Stimulated activated CD4-positive, alpha-beta T cell treated with anti-CD3 and anti-CD28 coated beads, Interleukin-2, amount 100 ng/mL, for 48 hours (primary cell): ENCODE measurements at regions not wholly inside any gene's neighbourhood (a gene's known extent, or its start where the extent isn't known, plus 50 kb on each side); places are given as distances from the start of the nearest gene placed in this dataset.

Experiments used
- DNase-seq, 2 donors: peaks; one replicate each; pipeline ENCODE4 v3.0.0-alpha.2; 2020

DNA sequence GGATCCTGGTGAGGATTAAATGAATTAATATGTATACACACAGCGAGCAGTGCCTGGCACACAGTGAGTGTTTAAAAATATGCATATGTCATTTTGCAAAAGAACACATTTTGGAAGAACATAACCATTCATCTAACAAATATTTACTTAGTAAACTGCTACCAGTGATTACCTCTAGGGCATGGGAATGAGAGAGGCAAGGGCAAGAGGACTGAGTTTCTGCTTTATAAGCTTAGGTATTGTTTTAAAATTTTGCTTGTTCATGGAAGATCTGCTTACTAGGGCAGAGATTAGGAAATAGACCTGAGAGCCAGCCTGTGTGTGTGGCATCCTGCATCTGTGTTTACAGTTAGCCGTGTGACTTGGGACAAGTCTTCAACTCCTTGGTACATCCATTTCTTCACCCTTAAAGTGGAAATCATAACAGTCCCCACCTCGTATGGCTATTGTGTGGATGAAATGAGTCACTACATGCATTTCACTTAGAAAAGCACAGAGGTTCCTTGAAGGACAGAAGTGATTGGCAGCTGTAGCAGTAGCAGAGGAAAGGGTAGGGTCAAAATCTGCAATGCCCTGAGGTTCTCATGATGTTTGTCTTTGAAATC, 198.5 kb upstream of the FMN2 start:
- no peak for DNase-seq

DNA sequence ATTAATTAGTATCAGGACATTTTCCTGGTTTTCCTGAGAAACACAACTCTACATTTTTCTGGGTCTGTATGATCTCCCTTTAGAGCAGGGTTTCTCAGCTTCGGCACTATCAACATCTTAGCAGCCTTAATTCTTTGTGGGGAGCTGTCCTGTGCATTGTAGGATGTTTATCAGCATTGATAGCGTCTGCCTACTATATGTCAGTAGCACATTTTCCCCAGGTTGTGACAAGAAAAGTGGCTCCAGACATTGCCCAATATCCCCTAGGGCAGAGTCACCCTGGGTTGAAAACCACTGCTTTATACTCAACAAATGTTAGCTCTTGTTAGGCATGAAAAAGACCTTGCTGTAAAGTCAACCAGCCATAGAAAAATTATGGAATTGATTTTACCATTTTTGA, 195.1 kb upstream of the FMN2 start:
- DNase-seq, result no peak

DNA sequence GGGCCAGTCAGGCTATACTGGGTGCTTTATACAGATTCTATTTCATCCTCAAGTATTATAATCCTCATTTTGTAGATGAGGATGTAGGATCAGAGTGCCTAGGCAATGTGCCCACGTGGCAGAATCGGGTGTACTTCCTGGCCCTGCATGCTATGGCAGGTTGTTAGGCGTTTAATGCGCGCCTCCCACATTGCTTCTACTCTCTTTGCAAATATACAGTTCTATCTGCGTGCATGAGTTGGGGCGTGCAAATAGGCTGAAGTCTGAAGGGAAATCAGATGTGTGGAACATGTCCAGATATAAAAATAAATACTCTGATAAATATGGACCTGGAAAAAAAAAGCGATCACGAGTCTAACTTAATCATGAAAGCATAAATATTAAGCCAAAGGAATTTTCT, 194.7 kb upstream of the FMN2 start:
- no peak for DNase-seq

DNA sequence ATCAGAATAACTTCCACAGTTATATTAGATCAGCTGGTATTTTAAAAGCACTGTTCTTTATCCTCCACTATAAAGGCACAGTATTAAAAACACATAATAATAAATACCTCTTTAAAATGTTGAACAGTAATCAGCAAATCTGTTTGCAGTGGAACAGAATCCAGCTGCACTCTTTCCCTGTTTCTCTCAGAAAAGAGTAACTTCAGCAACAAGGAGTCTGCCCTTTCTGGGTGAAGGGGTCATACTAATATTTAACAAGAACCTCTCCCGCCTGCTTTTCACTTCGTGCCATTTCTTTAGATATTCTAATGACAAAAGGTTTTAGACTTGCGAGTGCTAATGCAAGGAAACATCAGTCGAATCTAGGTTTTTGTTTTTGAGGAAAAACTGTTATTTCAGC, 194.2 kb upstream of the FMN2 start:
- DNase-seq, result no peak

DNA sequence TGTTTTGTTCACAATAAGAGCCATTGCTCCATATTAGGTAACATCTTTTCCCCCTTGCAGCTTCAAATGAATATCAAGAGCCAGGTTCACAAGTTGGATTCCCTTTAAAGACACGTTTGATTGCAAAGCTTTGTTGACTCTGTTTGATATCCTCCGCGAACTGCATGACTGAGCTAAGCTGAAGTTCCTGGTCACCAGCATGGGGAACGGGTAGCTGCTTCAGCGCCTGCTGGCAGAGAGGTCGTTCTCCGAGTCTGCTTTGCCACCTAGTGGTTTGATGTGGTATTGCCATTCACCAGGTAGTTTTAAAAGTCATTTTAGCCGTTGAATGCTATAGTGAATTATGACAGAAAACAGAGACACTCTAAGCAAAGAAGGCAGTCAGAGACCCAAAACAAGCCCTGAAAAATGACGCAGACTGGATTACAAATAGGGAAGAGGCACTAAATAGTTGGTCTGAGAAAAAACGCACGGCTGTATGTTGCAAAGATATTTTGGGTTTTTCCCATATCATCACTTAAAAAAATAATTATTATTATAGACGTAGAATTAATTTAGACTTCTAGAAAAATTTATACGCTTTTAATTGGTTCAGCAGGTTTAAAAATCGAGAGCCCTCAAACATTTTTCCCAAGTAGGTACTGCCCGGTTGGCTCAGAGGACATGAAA, 193.5 kb upstream of the FMN2 start:
- peak; percentile 71 to 73 for DNase-seq

DNA sequence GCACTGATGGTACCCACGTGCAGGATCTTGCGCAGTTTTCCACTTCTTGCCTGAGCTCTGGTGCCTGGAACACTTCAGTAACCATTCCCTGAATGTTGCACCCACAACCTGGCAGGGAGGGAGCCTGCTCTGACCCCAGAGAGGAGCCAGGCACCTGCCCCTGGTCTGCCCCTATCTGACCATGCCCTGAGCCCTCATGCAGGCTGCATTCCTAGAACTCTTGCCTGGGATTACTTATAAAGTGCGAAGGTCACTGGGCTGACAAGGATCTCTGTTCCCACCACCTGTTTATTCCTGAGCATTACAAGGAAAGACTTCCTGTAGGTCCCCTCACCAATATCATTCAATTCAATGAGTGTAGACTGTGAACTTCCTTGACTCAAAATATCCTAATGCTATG, 191.9 kb upstream of the FMN2 start:
- DNase-seq, result no peak

DNA sequence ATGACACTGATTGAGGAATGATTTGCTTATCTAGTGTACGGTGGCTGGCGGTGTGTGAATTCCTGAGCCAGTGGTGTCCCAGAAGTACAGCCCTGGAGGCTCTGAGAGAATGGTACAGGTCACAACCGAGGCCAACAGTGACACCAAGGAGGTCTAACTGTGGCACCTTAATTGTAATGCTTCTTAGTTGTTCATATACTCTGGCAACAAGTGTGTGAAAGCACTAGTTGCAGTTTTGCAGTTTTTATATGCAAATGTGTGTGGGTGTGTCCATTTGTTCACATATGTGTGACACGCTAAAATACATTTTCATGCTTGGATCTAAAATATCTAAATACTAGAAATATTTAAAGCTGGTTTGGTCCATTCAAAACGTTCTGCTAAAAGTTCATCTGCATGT, 185.3 kb upstream of the FMN2 start:
- DNase-seq, result no peak

DNA sequence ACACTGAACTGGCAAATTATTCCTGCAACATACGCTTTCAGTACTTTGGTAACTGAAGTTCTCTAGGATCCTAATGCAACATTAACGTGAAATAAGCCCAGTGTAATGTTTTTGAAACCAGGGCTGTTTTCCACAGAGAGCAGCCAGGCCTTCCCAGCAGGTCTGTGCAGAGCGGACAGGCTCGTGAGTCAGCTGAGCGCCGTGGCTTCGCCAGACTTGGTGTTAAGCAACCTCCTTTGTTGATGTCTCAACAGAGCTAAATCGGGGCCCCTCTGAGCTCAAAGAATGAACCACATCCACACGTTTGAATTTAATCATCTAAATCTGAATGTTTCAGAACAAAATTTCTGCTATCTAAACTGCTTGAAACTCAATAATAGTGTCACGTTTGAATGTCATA, 181.8 kb upstream of the FMN2 start:
- DNase-seq, result no peak

DNA sequence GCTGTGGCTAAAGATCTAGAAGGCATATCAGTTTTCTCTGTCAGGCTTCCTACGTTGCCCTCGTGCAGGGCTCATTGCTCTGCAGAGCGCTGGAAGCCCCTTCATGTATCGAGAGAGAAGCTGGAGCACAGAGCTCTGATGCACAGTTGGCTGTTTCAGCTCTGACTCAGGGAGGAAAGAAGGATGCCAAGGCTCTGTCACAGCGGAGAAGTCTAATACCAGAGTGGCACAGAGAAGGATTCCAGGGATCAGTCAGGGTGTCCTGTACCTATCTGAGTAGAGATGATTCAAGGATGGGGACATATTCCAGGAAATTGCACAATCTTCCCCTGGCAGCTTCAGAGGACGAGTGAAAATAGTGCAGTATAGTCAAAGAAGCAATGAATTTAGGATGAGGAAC, 179.2 kb upstream of the FMN2 start:
- no peak for DNase-seq

DNA sequence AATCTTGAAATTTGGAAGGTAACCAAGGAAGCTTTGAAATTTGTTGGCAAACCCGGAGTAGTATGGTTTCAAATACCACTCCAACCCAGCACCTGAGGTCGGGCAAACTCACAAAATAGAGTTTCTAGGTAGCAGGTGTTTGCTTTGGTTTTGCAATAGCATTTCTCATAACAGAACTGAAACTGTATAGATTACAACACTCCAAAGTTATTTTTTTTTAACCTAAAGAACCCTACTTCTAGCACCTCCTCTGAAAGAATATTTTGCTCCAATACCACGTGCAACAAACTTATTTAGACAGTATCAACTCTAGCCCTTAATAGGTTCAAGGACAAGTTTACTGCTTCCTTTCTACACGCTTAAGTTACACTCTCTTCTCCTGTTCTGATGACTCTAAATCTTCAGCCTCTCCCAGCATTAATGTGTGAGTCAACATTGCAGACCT, 178.5 kb upstream of the FMN2 start:
- no peak for DNase-seq

DNA sequence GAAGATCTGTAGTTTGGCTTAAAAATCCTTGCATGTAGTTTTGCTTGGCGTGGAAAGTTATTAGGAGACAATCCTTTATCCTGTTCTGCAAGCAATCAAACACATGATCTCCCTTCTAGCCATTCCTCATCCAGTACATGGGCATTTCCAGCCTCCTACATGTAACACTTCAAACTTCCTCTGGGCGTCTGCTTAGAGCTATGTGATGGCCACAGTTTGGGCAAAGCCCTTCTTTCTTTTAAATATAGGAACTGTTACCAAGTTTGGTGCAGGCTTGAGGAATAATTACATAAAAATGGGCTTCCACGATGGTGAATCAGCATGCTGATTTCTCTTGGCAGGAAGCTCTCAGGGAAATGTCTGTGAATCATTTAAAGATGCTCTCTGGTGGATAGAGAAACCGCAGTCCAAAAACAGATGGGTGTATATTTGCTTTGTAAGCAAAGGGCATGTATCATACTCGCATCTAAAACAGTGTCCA, 176.9 kb upstream of the FMN2 start:
- no peak for DNase-seq

DNA sequence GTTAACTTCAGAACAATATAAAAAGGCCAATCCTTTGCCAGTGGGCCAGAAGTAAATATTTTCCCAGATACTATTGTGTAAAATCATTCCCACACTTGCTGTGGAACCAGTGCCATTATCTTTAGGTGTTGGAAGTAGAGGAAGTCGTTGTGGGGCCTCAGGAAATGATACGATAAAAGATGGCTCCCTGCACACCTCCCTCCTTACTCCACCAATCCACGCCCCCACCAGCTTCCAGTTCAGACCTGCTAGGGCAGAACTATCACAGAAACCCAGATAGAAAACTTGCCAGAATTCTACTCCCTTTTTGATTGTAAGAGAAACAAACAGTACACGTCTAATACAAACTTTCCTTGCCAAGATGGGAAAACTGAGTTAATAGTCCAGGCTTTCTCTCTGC, 173.0 kb upstream of the FMN2 start:
- no peak for DNase-seq

DNA sequence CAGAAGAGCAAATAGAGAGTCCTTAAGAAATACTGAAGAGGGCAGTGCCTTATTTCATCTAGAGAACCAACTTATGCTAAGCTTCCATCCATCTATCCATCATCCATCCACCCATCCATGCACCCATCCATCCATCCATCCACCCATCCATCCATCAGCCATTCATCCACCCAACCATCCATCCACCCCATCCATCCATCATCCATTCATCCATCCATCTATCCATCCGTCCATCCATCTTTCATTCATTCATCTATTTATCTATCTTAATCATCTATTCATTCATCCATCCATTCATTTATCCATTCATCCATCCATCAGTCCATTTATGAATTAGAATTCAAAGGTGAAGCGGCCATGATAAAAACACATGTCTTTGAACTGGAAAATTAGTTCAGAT, 171.5 kb upstream of the FMN2 start:
- no peak for DNase-seq

DNA sequence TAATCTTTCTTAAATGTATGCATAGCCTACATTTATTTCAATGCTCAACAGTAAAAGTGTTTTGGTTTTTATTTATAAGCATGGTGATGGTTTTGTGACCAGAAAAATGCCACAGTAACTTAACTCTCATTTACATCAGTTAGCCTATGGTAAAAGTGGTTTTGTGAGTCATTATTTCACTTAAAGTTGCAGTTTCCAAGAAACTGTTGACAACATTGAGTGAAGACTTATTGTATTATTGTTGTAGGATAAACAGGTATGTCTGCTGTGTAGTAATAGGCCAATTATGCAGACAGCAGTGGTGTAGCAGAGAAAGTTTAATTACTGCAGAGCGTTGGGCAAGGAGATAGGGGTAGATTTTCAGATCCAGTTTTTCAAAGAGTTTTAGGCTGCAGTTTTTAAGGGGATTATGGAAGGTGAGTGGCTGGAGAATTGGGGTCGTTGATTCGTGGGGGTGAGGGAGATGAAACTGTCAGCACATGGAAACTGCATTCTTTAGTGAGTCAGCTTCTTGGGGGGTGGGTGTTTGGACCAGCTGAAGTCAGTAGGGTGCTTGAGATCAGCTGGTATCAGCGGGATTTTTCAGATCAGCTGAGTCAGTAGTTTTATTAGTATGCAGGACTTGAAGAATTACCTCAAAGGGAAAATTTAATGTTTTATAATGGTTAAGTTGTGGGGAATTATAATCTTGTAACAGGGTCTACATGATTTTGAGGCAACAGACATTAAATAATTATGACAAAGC, 168.7 kb upstream of the FMN2 start:
- no peak for DNase-seq

DNA sequence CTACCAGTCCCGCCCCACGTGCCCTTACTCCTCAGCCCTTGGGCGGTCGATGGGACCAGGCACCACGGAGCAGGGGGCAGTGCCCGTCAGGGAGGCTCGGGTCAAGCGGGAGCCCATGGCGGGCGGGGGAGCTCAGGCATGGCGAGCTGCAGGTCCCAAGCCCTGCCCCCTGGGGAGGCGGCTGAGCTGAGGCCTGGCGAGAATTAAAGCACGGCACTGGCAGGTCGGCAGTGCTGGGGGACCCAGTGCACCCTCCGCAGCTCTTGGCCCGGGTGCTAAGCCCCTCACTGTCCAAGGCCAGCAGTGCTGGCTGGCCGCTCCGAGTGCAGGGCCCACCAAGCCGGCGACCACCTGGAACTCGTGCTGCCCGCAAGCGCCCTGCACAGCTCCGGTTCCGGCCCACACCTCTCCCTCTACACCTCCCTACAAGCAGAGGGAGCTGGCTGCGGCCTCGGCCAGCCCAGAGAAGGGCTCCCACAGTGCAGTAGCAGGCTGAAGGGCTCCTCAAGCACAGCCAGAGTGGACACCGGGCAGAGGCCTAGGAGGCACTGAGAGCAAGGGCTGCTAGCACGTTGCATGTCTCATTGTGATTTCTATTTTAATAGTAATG, 166.8 kb upstream of the FMN2 start:
- DNase-seq, result no peak

DNA sequence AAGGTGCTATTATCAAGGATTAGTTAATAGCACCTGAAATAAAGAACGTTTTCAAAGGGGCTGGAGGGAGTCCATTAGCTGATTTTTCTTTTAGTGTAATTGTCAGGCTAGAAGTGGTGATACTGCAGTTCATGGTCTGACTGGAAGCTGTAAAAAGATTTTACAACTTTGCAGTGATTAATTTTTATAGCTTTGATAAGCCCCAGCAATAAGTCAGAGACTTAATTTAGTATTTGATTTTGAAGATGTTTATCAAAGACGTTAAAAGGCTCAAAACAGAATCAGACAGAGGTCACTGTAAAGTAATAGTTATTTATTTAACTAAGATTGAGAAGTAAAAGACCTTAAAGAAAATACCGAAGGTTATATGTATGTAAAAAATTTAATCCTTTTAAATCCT, 165.5 kb upstream of the FMN2 start:
- DNase-seq, result no peak

DNA sequence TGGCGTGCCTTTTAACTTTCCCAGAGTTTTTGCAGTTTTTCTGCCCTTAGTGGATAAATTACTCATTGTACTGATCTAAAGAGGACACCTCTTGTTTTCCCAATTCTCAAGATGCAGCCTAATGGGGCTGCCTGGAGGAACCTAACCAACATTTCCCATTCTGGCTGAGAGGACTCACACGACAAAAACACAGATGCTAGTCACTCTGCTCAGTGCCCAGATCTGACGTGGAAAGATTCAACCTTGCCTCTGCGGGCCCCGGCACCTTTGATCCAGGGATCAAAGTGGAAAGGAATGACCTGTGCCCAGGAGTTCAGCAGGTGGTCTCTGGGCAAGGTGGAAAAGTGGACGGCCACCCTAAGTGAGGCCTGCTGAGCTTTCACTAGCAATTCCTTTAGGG, 162.4 kb upstream of the FMN2 start:
- no peak for DNase-seq

DNA sequence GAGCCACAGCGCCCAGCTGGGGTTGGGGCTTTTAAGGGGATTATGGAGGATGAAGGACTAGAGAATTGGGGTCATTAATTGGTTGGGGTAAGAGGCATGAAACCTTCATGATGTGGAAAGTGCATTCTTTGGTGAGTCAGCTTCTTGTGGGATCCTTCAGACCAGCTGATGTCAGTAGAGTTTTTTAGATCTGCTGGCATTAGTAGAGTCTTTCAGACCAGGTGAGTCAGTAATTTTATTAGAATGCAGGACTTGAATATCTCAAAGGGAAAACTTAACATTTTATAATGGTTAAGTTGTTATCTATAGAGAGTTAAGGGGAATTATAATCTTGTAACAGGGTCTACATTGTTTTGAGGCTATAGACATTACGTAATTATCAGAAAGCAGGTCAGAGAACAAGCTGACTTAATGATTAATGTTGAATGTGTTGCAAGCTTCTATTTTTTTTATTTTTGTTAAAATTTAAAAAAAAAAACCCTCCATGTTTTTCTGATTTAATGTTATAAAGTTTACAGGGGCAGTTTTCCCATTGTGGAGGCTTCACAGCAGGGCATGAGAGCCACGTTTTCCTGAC, 160.9 kb upstream of the FMN2 start:
- no peak for DNase-seq

DNA sequence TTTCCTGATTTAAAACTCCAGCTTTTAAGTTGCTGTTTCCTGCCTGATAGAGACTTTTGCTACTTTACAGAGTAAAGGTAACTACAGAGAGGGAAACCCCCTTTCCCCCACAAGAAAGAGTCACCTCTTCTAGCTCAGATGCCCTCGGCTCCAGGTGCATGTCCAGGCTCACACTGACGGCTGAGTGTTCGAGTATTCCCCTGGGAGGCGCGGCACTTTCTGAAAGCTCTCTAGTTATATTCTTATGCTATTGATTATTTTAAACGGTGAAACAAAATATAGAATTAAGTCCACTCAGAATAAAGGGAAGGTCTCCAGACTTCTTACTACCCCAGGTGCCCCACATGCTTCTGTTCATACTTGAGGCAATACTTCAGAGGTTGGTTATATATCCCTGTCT, 160.3 kb upstream of the FMN2 start:
- DNase-seq, result no peak

DNA sequence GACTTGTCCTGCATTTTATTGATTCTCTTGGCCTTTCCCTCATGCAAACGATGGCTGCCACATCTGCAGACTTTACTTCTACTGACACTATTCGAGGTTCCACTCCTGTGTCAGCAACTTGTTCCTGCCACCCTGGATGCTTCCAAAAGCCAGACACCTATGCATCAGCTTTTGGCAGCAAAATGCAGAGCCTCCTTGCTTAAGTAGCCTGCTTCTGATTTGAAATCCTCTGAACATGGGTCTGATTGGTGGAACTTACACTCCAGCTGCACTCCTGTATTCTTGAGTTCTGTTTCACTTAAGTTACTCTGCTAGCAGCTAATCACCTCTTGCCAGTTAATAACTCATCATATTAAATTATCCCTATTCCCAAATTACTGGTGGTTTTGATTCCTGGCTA, 152.1 kb upstream of the FMN2 start:
- DNase-seq, result no peak

DNA sequence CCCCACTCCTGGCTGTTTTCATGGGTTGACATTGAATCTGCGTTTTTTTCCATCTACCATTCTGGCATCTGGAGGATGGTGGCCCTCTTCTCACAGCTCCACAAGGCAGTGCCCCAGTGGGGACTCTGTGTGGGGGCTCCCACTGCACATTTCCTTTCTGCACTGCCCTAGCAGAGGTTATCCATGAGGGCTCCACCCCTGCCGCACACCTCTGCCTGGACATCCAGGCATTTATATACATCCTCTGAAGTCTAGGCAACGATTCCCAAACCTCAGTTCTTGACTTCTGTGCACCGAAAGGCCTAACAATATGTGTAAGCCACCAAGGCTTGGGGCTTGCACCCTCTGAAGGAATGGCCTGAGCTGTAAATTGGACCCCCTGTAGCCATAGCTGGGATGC, 147.9 kb upstream of the FMN2 start:
- no peak for DNase-seq

DNA sequence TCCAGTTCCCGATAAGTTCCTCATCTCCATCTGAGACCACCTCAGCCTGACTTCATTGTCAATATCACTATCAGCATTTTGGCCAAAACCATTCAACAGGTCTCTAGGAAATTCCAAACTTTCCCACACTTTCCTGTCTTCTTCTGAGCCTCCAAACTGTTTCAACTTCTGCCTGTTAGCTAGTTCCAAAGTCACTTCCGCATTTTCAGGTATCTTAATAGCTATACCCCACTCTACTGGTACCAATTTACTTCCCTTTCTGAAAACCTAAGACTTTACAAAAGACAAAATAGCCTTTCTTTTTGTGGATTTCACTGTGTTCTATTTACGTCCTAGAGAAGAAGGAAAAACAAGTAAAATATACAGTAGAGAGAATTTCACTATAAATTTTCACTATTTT, 147.0 kb upstream of the FMN2 start:
- DNase-seq, result no peak

DNA sequence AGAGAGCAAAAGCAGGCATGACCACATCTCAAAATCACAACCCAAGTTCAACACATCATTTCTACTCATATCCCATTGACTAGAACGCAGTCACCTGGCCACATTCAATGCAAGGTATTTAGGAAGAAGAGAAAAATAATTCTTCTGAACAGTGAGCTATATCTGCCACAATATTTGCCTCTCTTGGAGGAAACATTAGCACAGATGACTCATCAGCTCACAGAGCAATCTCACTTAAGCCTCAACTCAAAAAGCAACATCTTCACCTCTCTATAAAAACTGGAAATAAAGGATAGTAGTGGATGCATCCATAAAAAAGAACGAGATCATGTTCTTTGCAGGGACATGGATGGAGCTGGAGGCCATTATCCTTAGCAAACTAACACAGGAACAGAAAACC, 143.9 kb upstream of the FMN2 start:
- no peak for DNase-seq
